VCaP (cell line): ENCODE measurements at regions not wholly inside any gene's neighbourhood (a gene's known extent, or its start where the extent isn't known, plus 50 kb on each side); places are given as distances from the start of the nearest gene placed in this dataset.
"Not testable (repeated sequence)": the region's sequence is repeated elsewhere in the genome, so short reads cannot be mapped to it uniquely, and the experiment has no call there.

Experiments
- H3K27ac ChIP-seq: fragments of 450-650 bp; 2 replicates; pipeline ENCODE4 v1.5.1; 2017
- CTCF ChIP-seq: fragments of 450-650 bp; conservative IDR thresholded peaks from 2 replicates; pipeline ENCODE4 v1.5.1; 2017; ENCODE audit warnings: mild to moderate bottlenecking, moderate library complexity

- H3K27ac ChIP-seq: no peak overlapping the region
- no peak for TF ChIP-seq CTCF
These were observed 379.7 kb upstream of the CNTN6 start for GRCh38 chr3:713006-713621.

GRCh38 chr3:713947-714620 is 378.7 kb upstream of the CNTN6 start:
- no peak for TF ChIP-seq CTCF
- H3K27ac ChIP-seq: no peak overlapping the region

GRCh38 chr3:721086-721485 is 371.7 kb upstream of the CNTN6 start:
- no peak for TF ChIP-seq CTCF
- H3K27ac ChIP-seq: no peak overlapping the region

GRCh38 chr3:732326-732928 is 360.4 kb upstream of the CNTN6 start:
- TF ChIP-seq CTCF: no peak

GRCh38 chr3:733313-733712 is 359.5 kb upstream of the CNTN6 start:
- no peak for TF ChIP-seq CTCF
- no peak overlapping the region for H3K27ac ChIP-seq

More at GRCh38 chr3:732326-732928, 360.4 kb upstream of the CNTN6 start:
- H3K27ac ChIP-seq: no peak overlapping the region

- H3K27ac ChIP-seq: no peak overlapping the region
- TF ChIP-seq CTCF: no peak
These were observed 335.1 kb upstream of the CNTN6 start for GRCh38 chr3:757711-758110.

- H3K27ac ChIP-seq: no peak overlapping the region
- TF ChIP-seq CTCF: no peak
These were observed 333.7 kb upstream of the CNTN6 start for GRCh38 chr3:759106-759505.

GRCh38 chr3:773433-773832 is 319.4 kb upstream of the CNTN6 start:
- not testable (repeated sequence) for H3K27ac ChIP-seq
